GM23338 (cell line): ENCODE measurements at regions not wholly inside any gene's neighbourhood (a gene's known extent, or its start where the extent isn't known, plus 50 kb on each side); places are given as distances from the start of the nearest gene placed in this dataset.

Source experiments
- ATAC-seq: fragments of 200-7000 bp; cut with Tn5 transposase; 3 replicates; pipeline ENCODE4 v1.9.1; 2020
- DNase-seq: peaks from one replicate; pipeline ENCODE4 v3.0.0-alpha.2; 2015; ENCODE audit warnings: low spot score
- H2AFZ ChIP-seq: fragments of 200-600 bp; sonication (generic); 2 replicates; pipeline ENCODE4 v1.8.0; 2016; ENCODE audit warnings: antibody characterized with exemption, mild to moderate bottlenecking, moderate library complexity
- H3F3A ChIP-seq: fragments of 200-600 bp; sonication (generic); replicated peaks from 2 replicates; pipeline ENCODE4 v1.8.0; 2017; ENCODE audit warnings: antibody characterized with exemption, mixed run types, low read depth
- H3K27ac ChIP-seq: fragments of 200-600 bp; sonication (generic); 2 replicates; pipeline ENCODE4 v1.6.1; 2016; ENCODE audit warnings: low read depth
- H3K27me3 ChIP-seq: fragments of 200-600 bp; sonication (generic); 2 replicates; pipeline ENCODE4 v1.8.0; 2016; ENCODE audit warnings: mild to moderate bottlenecking, mixed run types, moderate library complexity; ENCODE audit not compliant: insufficient read depth
- H3K36me3 ChIP-seq: fragments of 200-600 bp; sonication (generic); 2 replicates; pipeline ENCODE4 v1.8.0; 2016; ENCODE audit warnings: mild to moderate bottlenecking; ENCODE audit not compliant: insufficient read depth
- H3K4me1 ChIP-seq: fragments of 200-600 bp; sonication (generic); 2 replicates; pipeline ENCODE4 v1.8.0; 2016; ENCODE audit warnings: mild to moderate bottlenecking, moderate library complexity; ENCODE audit not compliant: insufficient read depth
- H3K4me2 ChIP-seq: fragments of 200-600 bp; sonication (generic); 2 replicates; pipeline ENCODE4 v1.7.1; 2017; ENCODE audit warnings: mixed run types
- H3K4me3 ChIP-seq: fragments of 200-600 bp; sonication (generic); 2 replicates; pipeline ENCODE4 v1.6.1; 2016; ENCODE audit warnings: mixed run types
- H3K79me2 ChIP-seq: fragments of 200-600 bp; sonication (generic); replicated peaks from 2 replicates; pipeline ENCODE4 v1.8.0; 2017; ENCODE audit warnings: mild to moderate bottlenecking; ENCODE audit not compliant: insufficient read depth
- H3K9me2 ChIP-seq: fragments of 200-600 bp; sonication (generic); 2 replicates; pipeline ENCODE4 v1.8.0; 2017; ENCODE audit not compliant: insufficient read depth
- H4K20me1 ChIP-seq: fragments of 200-600 bp; sonication (generic); replicated peaks from 2 replicates; pipeline ENCODE4 v1.8.0; 2017; ENCODE audit warnings: mild to moderate bottlenecking; ENCODE audit not compliant: insufficient read depth
- H3K27ac Mint-ChIP-seq: 2 replicates; pipeline ENCODE4 v1.8.0; 2020; ENCODE audit warnings: inconsistent platforms, mild to moderate bottlenecking, moderate library complexity, mixed read lengths
- H3K27me3 Mint-ChIP-seq: 3 replicates; pipeline ENCODE4 v1.8.0; 2022; ENCODE audit warnings: low read depth, mild to moderate bottlenecking, moderate library complexity, mixed read lengths, inconsistent platforms; ENCODE audit not compliant: insufficient read depth, poor library complexity
- H3K36me3 Mint-ChIP-seq: 3 replicates; pipeline ENCODE4 v1.8.0; 2021; ENCODE audit warnings: low read depth, mild to moderate bottlenecking, inconsistent platforms, moderate library complexity, mixed read lengths
- H3K4me1 Mint-ChIP-seq: 3 replicates; pipeline ENCODE4 v1.8.0; 2020; ENCODE audit warnings: mild to moderate bottlenecking, inconsistent platforms, mixed read lengths
- H3K4me3 Mint-ChIP-seq: 3 replicates; pipeline ENCODE4 v1.8.0; 2021; ENCODE audit warnings: moderate library complexity, mild to moderate bottlenecking, inconsistent platforms, mixed read lengths
- H3K9me3 Mint-ChIP-seq: 3 replicates; pipeline ENCODE4 v1.8.0; 2020; ENCODE audit warnings: moderate library complexity, mild to moderate bottlenecking, inconsistent platforms, mixed read lengths
- EZH2 ChIP-seq: fragments of 200-600 bp; sonication (generic); IDR thresholded peaks from one replicate; pipeline ENCODE4 v1.8.0; 2017; ENCODE audit warnings: antibody characterized with exemption, mild to moderate bottlenecking, low read depth; ENCODE audit not compliant: unreplicated experiment
- EZH2phosphoT487 ChIP-seq: fragments of 200-600 bp; sonication (generic); IDR thresholded peaks from one replicate; pipeline ENCODE4 v1.8.1; 2018; ENCODE audit warnings: antibody characterized with exemption; ENCODE audit not compliant: unreplicated experiment
- JUNB ChIP-seq: IDR thresholded peaks from one replicate; pipeline ENCODE4 v1.6.1; 2016; ENCODE audit warnings: antibody characterized with exemption; ENCODE audit not compliant: unreplicated experiment
- ZNF114 ChIP-seq: fragments of 250-450 bp; sonication (Bioruptor Pico); IDR thresholded peaks from 2 replicates; pipeline ENCODE4 v1.5.0; 2020; ENCODE audit warnings: mild to moderate bottlenecking, moderate library complexity
- TF ChIP-seq, protein P1 (sequence below): fragments of 250-450 bp; sonication (Bioruptor Pico); IDR thresholded peaks from 2 replicates; pipeline ENCODE4 v1.5.0; 2020; ENCODE audit warnings: mild to moderate bottlenecking, moderate library complexity
- TF ChIP-seq, protein P2 (sequence below): IDR thresholded peaks from 2 replicates; pipeline ENCODE4 v1.6.1; 2016; ENCODE audit warnings: antibody characterized with exemption

DNA sequence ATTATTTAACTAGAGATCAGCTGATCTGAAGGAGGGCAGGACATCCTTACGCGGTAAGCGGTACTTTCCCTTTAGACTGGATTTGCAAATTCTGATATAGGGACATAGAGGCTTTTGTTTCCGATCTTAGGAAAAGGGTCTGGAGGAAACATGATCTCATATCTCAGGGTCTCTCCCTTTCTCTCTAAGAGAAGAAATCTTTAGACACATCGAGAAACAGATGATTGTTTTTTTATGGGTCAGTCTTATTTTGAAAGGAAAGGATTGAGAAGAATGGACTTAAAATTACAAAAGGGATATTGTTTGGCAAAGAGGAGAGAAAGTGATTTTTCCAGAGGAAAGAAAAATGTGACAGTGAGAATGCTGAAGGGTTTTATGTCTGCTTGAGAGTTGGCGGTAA, 83.9 kb upstream of the OGFRL1 start (continued):
- TF ChIP-seq, protein P1, sequence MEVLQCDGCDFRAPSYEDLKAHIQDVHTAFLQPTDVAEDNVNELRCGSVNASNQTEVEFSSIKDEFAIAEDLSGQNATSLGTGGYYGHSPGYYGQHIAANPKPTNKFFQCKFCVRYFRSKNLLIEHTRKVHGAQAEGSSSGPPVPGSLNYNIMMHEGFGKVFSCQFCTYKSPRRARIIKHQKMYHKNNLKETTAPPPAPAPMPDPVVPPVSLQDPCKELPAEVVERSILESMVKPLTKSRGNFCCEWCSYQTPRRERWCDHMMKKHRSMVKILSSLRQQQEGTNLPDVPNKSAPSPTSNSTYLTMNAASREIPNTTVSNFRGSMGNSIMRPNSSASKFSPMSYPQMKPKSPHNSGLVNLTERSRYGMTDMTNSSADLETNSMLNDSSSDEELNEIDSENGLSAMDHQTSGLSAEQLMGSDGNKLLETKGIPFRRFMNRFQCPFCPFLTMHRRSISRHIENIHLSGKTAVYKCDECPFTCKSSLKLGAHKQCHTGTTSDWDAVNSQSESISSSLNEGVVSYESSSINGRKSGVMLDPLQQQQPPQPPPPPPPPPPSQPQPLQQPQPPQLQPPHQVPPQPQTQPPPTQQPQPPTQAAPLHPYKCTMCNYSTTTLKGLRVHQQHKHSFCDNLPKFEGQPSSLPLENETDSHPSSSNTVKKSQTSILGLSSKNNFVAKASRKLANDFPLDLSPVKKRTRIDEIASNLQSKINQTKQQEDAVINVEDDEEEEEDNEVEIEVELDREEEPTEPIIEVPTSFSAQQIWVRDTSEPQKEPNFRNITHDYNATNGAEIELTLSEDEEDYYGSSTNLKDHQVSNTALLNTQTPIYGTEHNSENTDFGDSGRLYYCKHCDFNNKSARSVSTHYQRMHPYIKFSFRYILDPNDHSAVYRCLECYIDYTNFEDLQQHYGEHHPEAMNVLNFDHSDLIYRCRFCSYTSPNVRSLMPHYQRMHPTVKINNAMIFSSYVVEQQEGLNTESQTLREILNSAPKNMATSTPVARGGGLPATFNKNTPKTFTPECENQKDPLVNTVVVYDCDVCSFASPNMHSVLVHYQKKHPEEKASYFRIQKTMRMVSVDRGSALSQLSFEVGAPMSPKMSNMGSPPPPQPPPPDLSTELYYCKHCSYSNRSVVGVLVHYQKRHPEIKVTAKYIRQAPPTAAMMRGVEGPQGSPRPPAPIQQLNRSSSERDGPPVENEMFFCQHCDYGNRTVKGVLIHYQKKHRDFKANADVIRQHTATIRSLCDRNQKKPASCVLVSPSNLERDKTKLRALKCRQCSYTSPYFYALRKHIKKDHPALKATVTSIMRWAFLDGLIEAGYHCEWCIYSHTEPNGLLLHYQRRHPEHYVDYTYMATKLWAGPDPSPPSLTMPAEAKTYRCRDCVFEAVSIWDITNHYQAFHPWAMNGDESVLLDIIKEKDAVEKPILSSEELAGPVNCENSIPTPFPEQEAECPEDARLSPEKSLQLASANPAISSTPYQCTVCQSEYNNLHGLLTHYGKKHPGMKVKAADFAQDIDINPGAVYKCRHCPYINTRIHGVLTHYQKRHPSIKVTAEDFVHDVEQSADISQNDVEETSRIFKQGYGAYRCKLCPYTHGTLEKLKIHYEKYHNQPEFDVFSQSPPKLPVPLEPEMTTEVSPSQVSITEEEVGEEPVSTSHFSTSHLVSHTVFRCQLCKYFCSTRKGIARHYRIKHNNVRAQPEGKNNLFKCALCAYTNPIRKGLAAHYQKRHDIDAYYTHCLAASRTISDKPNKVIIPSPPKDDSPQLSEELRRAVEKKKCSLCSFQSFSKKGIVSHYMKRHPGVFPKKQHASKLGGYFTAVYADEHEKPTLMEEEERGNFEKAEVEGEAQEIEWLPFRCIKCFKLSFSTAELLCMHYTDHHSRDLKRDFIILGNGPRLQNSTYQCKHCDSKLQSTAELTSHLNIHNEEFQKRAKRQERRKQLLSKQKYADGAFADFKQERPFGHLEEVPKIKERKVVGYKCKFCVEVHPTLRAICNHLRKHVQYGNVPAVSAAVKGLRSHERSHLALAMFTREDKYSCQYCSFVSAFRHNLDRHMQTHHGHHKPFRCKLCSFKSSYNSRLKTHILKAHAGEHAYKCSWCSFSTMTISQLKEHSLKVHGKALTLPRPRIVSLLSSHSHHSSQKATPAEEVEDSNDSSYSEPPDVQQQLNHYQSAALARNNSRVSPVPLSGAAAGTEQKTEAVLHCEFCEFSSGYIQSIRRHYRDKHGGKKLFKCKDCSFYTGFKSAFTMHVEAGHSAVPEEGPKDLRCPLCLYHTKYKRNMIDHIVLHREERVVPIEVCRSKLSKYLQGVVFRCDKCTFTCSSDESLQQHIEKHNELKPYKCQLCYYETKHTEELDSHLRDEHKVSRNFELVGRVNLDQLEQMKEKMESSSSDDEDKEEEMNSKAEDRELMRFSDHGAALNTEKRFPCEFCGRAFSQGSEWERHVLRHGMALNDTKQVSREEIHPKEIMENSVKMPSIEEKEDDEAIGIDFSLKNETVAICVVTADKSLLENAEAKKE (CRISPR knock-in tag) = no peak

GRCh38 chr6:71205336-71205956, 83.2 kb upstream of the OGFRL1 start:
- no peaks in the 10 kb centered on the region; the same call in 1 of the 2 replicates for H3K9me2 ChIP-seq
- Mint-ChIP-seq H3K4me3 (no peak overlapping the region), H3K4me1 (peaks cover 2% of the 10 kb centered on the region; the same call in 1 of the 3 replicates), H3K9me3 (no peaks in the 10 kb centered on the region; the same call in 2 of the 3 replicates), H3K36me3 (no peaks in the 10 kb centered on the region), H3K27me3 (no peaks in the 10 kb centered on the region), H3K27ac (no peak overlapping the region)
- TF ChIP-seq JUNB = no peak
- TF ChIP-seq EZH2phosphoT487 = no peak
- TF ChIP-seq, protein P2, sequence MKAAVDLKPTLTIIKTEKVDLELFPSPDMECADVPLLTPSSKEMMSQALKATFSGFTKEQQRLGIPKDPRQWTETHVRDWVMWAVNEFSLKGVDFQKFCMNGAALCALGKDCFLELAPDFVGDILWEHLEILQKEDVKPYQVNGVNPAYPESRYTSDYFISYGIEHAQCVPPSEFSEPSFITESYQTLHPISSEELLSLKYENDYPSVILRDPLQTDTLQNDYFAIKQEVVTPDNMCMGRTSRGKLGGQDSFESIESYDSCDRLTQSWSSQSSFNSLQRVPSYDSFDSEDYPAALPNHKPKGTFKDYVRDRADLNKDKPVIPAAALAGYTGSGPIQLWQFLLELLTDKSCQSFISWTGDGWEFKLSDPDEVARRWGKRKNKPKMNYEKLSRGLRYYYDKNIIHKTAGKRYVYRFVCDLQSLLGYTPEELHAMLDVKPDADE = no peak
- TF ChIP-seq EZH2 = no peak
- TF ChIP-seq ZNF114 (CRISPR knock-in tag) = no peak
- H3F3A ChIP-seq = no peaks in the 10 kb centered on the region
- H2AFZ ChIP-seq = no peak overlapping the region
- no peaks in the 10 kb centered on the region for H3K36me3 ChIP-seq
- no peak for ATAC-seq
- H3K4me1 ChIP-seq = no peaks in the 10 kb centered on the region
- H3K79me2 ChIP-seq = no peaks in the 10 kb centered on the region
- no peak overlapping the region for H3K4me2 ChIP-seq
- no peaks in the 10 kb centered on the region for H3K27me3 ChIP-seq
- H3K4me3 ChIP-seq = no peak overlapping the region
- DNase-seq = no peak
- H4K20me1 ChIP-seq = no peaks in the 10 kb centered on the region
- no peak overlapping the region for H3K27ac ChIP-seq
